ENCODE measurements at regions not wholly inside any gene's neighbourhood (a gene's known extent, or its start where the extent isn't known, plus 50 kb on each side); places are given as distances from the start of the nearest gene placed in this dataset.

DNA sequence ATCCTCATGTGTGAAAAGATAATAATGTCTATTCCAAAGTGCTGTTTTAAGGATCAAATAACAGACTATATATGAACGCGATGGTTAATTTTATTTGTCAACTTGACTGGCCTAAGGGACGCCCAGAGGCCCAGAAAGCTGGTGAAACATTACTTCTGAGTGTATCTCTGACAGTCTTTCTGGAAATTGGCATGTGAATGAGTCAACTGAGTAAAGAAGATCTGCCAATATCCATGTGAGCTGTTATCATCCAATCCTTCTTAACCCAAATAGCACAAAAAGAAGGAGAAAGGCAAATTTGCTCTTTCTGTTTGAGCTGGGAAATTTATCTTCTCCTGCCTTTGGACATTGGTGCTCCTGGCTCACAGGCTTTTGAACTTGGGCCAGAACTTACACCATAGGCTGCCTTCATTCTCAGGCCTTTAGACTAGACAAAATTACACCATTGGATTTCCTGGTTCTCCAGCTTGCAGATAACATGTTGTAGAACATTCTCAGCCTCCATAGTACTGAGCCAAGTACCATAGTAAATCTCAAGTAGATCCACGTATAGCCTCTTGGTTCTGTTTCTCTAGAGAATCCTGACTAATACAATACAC lies 114.7 kb upstream of the DOCK10 start:
- TF ChIP-seq POLR2A (IDR thresholded peaks at IDR 0.05; ENCODE audit: low read length) = no peak
- no peak for TF ChIP-seq GATA1 (IDR thresholded peaks at IDR 0.05; ENCODE audit: low read depth, low read length)
- DNase-seq = no peak

DNA sequence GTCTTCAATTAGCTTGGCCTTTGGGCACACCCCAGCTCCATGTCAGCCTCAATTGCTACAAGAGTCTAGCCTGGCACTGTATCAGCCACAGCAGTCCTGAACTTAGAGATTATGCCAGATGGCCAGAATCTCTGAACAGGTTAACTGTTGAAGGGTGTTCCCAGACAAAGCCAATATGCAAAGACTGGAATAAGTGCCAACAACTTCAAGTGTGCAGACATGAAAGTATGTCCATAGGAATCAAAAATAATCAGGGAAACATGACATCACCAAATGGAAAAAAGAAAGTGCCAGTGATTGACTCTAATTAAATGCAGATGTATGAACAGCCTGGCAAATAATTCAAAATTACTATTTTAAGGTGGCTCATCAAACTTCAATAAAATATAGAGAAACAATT lies 98.5 kb upstream of the DOCK10 start:
- DNase-seq = no peak
- no peak for TF ChIP-seq POLR2A (IDR thresholded peaks at IDR 0.05; ENCODE audit: low read length)
- no peak for TF ChIP-seq GATA1 (IDR thresholded peaks at IDR 0.05; ENCODE audit: low read depth, low read length)

DNA sequence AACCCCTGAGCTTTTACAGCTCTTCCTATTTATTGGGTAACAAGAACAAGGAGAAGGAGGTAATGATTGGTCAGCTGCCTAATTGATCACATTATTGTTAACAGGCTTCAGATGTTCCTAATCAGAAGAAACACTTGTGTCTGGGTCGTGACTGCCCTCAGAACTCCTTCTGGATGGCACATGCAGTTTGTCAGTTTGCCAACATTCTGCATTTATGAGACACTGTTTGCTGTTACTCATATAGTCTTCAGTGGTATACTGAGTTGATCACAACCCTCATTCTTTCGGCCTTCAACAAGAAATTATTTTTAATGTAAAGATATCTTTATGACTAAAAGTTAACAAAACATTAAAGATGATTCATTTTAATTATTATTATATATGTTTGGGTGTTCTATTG lies 95.7 kb upstream of the DOCK10 start:
- TF ChIP-seq GATA1 (IDR thresholded peaks at IDR 0.05; ENCODE audit: low read depth, low read length) (no peak), POLR2A (IDR thresholded peaks at IDR 0.05; ENCODE audit: low read length) (no peak)
- DNase-seq = no peak

DNA sequence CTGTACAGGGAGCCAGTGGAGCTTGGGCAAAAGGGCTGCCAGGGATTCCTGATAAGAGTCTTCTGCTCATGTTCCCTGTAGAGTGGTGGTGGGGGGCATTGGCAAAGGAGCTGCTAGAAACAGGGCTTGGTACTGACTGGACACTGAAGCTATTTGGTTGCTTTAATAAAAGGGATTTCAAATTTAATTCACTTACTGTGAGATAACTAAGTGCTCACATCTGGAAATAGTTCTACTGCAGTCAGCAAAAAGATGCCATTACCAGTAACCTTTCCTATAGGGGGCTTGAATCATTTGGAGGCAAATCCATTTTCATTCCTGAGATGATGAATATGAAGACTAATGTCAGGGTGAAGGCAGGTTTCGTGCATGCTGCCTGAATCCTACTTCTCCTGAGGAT lies 94.3 kb upstream of the DOCK10 start:
- no peak for TF ChIP-seq GATA1 (IDR thresholded peaks at IDR 0.05; ENCODE audit: low read depth, low read length)
- no peak for TF ChIP-seq POLR2A (IDR thresholded peaks at IDR 0.05; ENCODE audit: low read length)
- no peak for DNase-seq

DNA sequence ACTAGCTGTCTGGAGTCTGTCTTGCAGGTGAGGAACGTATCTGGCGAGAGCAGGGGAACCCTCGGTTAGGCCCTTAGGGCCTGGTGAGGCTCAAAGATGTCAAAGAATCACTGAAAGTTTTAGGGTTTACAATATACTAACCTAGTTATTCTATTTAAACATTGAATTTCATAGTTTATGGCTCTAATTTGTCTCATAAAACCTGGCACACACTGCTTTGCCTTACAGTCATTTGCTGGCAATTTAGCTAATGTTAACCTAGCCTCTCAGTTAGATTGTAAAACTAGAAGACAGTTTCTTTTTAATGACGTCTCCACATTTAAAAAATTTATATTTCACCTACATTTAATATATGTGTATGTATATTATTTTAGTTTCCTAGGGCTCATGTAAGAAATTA lies 89.6 kb upstream of the DOCK10 start:
- DNase-seq = no peak
- no peak for TF ChIP-seq GATA1 (IDR thresholded peaks at IDR 0.05; ENCODE audit: low read depth, low read length)
- no peak for TF ChIP-seq POLR2A (IDR thresholded peaks at IDR 0.05; ENCODE audit: low read length)

DNA sequence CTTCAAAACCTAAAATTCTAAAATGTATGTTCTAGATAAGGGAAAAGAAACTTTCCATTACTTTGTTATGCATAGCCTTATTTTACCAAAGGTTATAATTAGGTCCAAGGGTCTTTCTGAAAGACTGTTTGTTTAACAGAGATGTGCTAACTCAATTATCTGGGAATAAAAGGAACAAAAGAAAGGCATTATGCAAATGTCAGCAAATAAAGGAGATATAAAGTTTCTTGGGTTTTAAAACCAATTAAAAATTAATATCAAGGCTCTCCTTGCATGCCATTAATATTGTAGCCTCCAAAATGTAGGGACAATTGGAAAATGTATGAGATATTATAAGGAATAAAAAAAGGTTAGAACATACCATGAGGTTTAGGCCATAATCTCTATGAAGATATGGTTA lies 87.8 kb upstream of the DOCK10 start:
- TF ChIP-seq GATA1 (IDR thresholded peaks at IDR 0.05; ENCODE audit: low read depth, low read length) = no peak
- no peak for TF ChIP-seq POLR2A (IDR thresholded peaks at IDR 0.05; ENCODE audit: low read length)
- DNase-seq = no peak

DNA sequence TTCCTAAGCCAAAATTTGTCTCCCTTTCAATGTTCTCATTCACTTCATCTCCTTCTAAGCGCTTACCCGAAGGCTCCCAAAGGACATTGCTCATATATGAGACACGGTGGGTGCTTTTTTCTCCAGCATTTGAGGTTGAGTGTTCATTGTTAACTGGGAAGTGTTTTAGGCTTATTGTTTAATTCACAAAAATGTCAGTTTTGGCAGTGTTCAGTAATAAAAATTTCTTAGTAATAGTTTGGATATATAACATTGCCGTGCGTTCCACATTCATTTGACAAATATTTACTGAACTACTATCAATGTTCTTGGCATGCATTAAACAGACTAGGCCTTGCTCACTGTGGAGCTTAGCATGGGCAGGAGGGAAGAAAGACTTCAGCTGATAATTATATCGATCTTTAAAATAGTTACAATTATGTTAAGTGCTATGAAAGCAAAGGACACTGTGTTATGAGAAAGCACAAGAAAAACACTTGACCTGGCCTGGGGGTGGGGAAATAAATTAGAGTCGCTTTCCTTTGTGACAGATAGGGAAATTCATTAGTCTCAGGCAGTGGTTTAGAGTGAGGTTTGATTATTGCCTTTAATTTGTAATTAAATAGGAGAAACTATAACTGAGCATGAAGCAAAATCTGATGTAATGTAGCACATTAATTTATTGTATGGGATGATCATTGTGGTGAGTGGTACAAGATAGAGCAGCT lies 82.2 kb upstream of the DOCK10 start:
- DNase-seq = no peak
- no peak for TF ChIP-seq GATA1 (IDR thresholded peaks at IDR 0.05; ENCODE audit: low read depth, low read length)
- no peak for TF ChIP-seq POLR2A (IDR thresholded peaks at IDR 0.05; ENCODE audit: low read length)

DNA sequence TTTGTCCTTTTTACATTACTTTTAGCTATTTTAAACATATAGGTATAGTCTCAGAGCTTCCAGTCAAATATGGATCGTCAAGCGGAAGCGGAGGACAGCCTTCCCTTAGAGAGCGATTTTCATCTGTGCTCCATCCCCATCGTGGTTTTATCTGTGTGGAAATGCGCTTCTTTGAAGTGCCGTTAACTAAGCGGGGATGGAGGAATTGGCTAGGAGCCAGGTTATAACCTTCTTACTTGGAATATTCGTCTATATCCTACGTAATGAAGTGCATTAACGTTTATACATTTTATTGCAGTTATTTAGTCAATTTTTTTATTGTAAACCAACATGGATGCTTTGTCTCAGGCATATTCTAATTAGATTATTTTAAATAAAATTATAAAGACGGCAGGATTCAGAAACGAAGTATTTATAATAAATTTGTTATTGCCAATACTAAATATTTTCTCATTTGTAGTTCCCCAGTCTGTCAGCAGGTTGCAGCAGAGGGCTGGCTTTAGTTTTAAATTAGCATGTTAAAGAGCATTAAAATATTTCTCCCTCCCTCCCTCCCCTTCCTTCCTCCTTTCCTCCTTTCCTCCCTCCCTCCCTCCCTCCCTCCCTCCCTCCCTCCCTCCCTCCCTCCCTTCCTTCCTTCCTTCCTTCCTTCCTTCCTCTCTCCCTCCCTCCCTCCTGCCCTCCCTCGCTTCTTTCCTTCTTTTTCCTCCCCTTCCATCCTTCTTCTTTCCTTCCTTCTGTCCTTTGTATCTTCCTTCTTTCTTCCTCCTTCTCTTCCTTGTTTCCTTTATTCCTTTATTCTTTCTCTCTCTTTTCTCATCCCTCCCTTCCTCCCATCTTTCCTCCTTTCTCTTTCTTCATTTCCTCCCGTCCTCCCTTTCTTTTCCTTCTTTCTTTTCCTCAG lies 80.6 kb upstream of the DOCK10 start:
- no peak for TF ChIP-seq GATA1 (IDR thresholded peaks at IDR 0.05; ENCODE audit: low read depth, low read length)
- no peak for TF ChIP-seq POLR2A (IDR thresholded peaks at IDR 0.05; ENCODE audit: low read length)

DNA sequence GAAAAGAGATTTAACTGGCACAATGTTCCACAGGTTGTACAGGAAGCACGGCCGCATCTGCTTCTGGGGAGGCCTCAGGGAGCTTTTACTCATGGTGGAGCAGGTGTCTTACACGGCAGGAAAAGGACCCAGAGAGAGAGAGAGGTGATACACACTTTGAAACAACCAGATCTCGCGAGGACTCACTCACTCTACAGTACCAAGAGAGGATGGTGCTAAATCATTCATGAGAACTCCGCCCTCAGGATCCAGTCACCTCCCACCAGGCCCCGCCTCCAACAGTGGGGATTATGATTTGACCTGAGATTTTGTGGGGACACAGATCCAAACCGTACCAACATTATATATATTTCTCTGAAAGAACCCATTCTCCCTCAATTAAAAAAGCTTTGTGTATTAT lies 79.7 kb upstream of the DOCK10 start:
- peak in 1 of 2 experiments; percentile 2 for DNase-seq
- no peak for TF ChIP-seq POLR2A (IDR thresholded peaks at IDR 0.05; ENCODE audit: low read length)
- no peak for TF ChIP-seq GATA1 (IDR thresholded peaks at IDR 0.05; ENCODE audit: low read depth, low read length)

More for the DNA sequence above, 80.6 kb upstream of the DOCK10 start:
- peak in 1 of 2 experiments; percentile 15 for DNase-seq

DNA sequence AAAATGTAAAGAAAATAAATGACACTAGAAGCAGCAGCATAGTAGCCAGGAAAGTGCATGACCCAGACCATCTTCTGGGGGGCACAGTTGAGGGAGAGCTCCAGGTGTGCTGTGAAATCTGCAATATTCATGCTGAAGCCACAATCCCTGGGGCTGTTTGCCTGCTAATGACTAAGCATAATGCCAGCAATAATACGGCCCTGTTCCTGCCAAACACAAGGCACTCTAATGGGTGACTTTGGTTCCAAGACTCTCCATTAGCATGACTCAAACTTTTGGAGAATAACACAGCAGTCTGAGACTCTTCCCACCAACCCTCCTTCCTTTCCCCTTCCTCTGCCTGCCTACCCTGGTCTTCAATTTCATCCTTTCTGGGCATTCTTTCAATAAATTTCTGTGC lies 77.9 kb upstream of the DOCK10 start:
- TF ChIP-seq GATA1 (IDR thresholded peaks at IDR 0.05; ENCODE audit: low read depth, low read length) (no peak), POLR2A (IDR thresholded peaks at IDR 0.05; ENCODE audit: low read length) (no peak)

DNA sequence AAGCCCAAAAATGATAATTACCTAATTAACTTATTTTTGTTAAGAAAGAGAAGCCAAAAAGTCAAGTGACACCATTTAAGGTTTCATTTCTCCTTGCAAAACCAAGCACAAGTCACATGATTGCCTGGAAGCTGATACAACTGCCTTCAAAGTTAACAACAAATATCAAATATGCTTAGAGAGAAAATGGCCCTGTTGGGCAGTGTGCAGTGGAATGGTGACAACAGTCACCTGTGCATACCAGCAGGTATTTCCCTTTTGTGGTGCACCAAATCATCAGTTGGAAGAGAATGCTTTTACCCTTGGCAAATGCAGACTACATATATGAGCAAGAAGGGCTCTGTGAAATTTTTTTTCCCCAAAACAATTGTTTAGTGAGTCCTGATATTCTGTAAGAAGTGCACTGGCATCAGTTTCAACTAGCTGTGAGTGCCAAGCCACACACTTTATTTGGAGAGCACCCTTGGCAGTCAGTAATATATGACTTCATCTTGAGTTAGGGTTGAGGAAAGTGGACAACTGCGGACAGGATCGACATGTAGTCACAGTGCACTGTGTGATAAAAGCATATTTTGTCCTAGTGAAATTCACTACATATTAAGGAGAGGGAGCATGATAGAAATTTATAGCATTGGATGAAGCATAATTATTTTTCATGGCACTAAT lies 74.9 kb upstream of the DOCK10 start:
- no peak for TF ChIP-seq GATA1 (IDR thresholded peaks at IDR 0.05; ENCODE audit: low read depth, low read length)
- TF ChIP-seq POLR2A (IDR thresholded peaks at IDR 0.05; ENCODE audit: low read length) = no peak
- DNase-seq = no peak

More for the DNA sequence above, 77.9 kb upstream of the DOCK10 start:
- DNase-seq = no peak

DNA sequence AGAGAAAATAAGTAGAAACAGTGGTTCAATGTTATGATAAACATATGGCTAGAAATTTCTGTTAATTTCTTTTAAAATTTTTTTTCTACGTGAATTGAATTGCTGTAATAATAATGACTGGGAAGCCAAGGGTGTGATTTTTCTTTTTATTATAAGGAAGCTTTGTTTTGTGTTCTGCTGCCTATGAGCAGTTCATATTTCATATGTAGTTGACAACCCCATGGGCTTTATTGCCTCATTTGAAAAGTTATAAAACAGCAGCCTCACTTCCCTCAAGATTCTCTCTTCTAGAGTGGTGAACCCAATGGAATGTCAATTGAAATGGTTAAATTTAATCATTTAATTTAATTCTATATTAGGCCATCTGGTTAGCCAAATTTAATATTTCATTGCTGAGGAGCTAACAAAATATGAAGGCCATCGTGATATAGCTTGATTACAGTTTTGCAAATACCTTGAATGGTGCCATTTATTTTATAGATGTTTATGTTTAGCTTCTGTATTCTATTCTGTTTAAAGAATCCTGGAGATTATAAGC lies 72.6 kb upstream of the DOCK10 start:
- no peak for TF ChIP-seq POLR2A (IDR thresholded peaks at IDR 0.05; ENCODE audit: low read length)
- no peak for TF ChIP-seq GATA1 (IDR thresholded peaks at IDR 0.05; ENCODE audit: low read depth, low read length)
- no peak for DNase-seq

DNA sequence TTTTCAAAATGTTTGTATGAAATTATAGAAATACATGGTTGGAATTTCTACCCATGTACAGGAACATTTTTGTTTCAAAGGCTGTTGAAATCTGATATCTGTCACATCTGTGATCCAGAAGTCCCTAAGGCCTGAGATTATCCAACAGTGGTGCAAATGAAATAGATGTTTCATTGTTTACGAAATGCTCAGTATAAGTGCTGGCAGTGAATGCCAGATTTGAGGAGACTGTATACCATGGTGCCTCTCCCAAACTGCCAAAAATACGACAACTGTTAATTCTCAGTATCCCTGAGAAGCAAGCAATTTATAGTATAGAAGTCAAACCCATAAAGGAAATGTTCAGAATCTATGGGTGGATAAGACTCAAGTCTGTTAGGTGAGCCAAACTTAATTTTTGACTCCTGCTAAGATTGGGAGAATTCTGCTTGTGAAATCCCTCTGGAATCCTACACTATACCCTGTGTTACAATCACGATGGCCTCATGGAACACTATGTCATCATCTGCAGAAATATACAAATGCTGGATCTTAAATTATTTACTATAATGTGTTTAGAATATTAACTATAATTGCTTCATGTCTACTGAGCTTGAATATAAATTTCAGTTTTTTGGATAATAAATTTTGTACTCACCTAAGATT lies 71.2 kb upstream of the DOCK10 start:
- TF ChIP-seq POLR2A (IDR thresholded peaks at IDR 0.05; ENCODE audit: low read length) = no peak
- no peak for TF ChIP-seq GATA1 (IDR thresholded peaks at IDR 0.05; ENCODE audit: low read depth, low read length)
- DNase-seq = no peak
